ENCODE measurements at regions not wholly inside any gene's neighbourhood (a gene's known extent, or its start where the extent isn't known, plus 50 kb on each side); places are given as distances from the start of the nearest gene placed in this dataset.

DNA sequence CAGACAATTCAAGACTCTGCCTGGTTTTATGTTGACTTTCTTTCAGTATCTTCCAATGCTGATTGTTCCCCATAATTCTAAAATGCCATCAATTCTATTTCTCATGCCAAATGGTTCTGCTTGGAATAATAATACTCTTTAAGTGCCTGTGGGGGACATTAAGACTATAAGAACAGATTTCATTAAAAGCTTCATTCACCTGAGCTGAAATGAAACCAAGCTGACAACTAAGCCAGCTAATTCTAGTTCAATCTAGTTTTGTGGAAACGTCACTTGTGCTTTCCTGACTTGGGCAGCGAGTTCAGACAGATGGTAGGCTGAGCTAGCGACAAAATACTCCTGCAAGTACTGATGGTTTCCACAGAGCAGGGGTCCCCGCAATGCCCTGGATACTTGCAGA is 491.1 kb upstream of the RAB6C start:
- H3K27ac ChIP-seq (replicated peaks): no peak overlapping the region
- intact Hi-C loops (cut with micrococcal nuclease): no loop called here
- DNase-seq: no peak
- peaks cover 26% of the 10 kb centered on the region for H3K27me3 ChIP-seq (ENCODE audit: low read depth)
- no peaks in the 10 kb centered on the region for H3K36me3 ChIP-seq
- no peak overlapping the region for H3K4me3 ChIP-seq
- no peaks in the 10 kb centered on the region for H3K4me1 ChIP-seq
- H3K9me3 ChIP-seq (replicated peaks): no peaks in the 10 kb centered on the region
- TF ChIP-seq CTCF (IDR thresholded peaks at IDR 0.05; ENCODE audit: borderline replicate concordance): no peak

- H3K27ac ChIP-seq (replicated peaks): no peak overlapping the region
- intact Hi-C loops (cut with micrococcal nuclease): no loop called here
- H3K4me3 ChIP-seq: no peak overlapping the region
- H3K4me1 ChIP-seq: no peaks in the 10 kb centered on the region
- no peak for TF ChIP-seq CTCF (IDR thresholded peaks at IDR 0.05; ENCODE audit: borderline replicate concordance)
- no peaks in the 10 kb centered on the region for H3K9me3 ChIP-seq (replicated peaks)
- no peak for DNase-seq
- H3K27me3 ChIP-seq (ENCODE audit: low read depth): peaks cover 22% of the 10 kb centered on the region
- no peaks in the 10 kb centered on the region for H3K36me3 ChIP-seq
These were observed 488.8 kb upstream of the RAB6C start for GRCh38 chr2:129490641-129491040.

DNA sequence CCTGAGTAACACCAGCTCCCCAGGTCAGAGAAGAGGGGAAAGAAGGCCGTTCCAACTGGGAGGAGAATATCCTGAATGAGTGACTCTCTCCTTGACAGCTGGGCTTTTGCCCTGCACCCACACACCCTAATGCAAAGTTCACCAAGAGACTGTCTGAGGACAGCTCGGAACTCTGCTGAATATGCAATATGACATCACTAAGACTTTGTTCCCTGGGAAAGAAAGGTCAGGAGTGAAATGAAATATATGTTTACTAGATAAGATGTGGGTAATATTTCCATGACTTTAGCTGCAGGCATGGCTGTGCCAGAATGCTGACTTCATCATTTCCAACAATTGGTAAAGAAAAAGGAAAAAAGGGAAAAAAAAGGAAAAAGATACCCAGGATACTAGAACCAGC is 488.2 kb upstream of the RAB6C start:
- H3K27ac ChIP-seq (replicated peaks): no peak overlapping the region
- DNase-seq: no peak
- H3K36me3 ChIP-seq: no peaks in the 10 kb centered on the region
- no peak overlapping the region for H3K4me3 ChIP-seq
- H3K27me3 ChIP-seq (ENCODE audit: low read depth): peaks cover 22% of the 10 kb centered on the region
- TF ChIP-seq CTCF (IDR thresholded peaks at IDR 0.05; ENCODE audit: borderline replicate concordance): no peak
- H3K4me1 ChIP-seq: no peaks in the 10 kb centered on the region
- intact Hi-C loops (cut with micrococcal nuclease): no loop called here
- no peaks in the 10 kb centered on the region for H3K9me3 ChIP-seq (replicated peaks)

DNA sequence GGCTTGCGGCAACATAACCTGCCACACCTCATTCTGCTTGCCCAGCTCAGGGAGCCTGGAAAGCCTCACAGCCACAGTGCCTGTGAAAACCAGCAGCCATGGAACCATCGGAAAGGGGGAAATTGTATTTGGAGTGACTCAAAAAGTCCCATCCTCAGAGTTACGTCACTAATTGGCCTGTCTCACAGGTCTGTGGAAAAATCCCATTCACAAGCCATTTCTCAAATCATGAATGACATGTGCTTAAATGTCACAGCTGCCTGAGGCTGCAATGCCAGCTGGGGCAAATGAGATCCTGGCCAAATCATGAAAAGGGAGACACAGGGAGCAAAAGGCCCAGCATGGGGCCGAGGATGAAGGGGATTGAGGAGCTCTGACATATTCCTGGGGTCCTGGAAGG is 486.9 kb upstream of the RAB6C start:
- H3K4me3 ChIP-seq: no peak overlapping the region
- TF ChIP-seq CTCF (IDR thresholded peaks at IDR 0.05; ENCODE audit: borderline replicate concordance): no peak
- H3K27ac ChIP-seq (replicated peaks): no peak overlapping the region
- H3K27me3 ChIP-seq (ENCODE audit: low read depth): peaks cover 22% of the 10 kb centered on the region
- intact Hi-C loops (cut with micrococcal nuclease): no loop called here
- no peaks in the 10 kb centered on the region for H3K36me3 ChIP-seq
- no peaks in the 10 kb centered on the region for H3K4me1 ChIP-seq
- DNase-seq: no peak
- no peaks in the 10 kb centered on the region for H3K9me3 ChIP-seq (replicated peaks)

- TF ChIP-seq CTCF (IDR thresholded peaks at IDR 0.05; ENCODE audit: borderline replicate concordance): no peak
- Histone ChIP-seq H3K4me1 (no peaks in the 10 kb centered on the region), H3K4me3 (no peak overlapping the region), H3K9me3 (replicated peaks) (no peaks in the 10 kb centered on the region), H3K27me3 (ENCODE audit: low read depth) (no peaks in the 10 kb centered on the region), H3K27ac (replicated peaks) (no peak overlapping the region), H3K36me3 (no peaks in the 10 kb centered on the region)
- DNase-seq: no peak
- intact Hi-C loops (cut with micrococcal nuclease): no loop called here
These were observed 479.7 kb upstream of the RAB6C start for GRCh38 chr2:129499747-129500146.

GRCh38 chr2:129502781-129503180 is 476.7 kb upstream of the RAB6C start:
- no peak for DNase-seq
- H3K27ac ChIP-seq (replicated peaks): no peak overlapping the region
- H3K27me3 ChIP-seq (ENCODE audit: low read depth): peaks cover 4% of the 10 kb centered on the region
- TF ChIP-seq CTCF (IDR thresholded peaks at IDR 0.05; ENCODE audit: borderline replicate concordance): no peak
- intact Hi-C loops (cut with micrococcal nuclease): no loop called here
- peaks cover 7% of the 10 kb centered on the region for H3K9me3 ChIP-seq (replicated peaks)
- no peaks in the 10 kb centered on the region for H3K36me3 ChIP-seq
- no peaks in the 10 kb centered on the region for H3K4me1 ChIP-seq
- no peak overlapping the region for H3K4me3 ChIP-seq

Measured in left ventricle myocardium inferior (tissue), 1 donor.